Activated CD8-positive, alpha-beta memory T cell treated with anti-CD3 and anti-CD28 coated beads for 4 hours (primary cell): ENCODE measurements at regions not wholly inside any gene's neighbourhood (a gene's known extent, or its start where the extent isn't known, plus 50 kb on each side); places are given as distances from the start of the nearest gene placed in this dataset.

ENCODE experiments used
- DNase-seq, 2 donors: peaks; one replicate each; pipeline ENCODE4 v3.0.0-alpha.2; 2020; ENCODE audit warnings: low read depth in 2 of 2

DNA sequence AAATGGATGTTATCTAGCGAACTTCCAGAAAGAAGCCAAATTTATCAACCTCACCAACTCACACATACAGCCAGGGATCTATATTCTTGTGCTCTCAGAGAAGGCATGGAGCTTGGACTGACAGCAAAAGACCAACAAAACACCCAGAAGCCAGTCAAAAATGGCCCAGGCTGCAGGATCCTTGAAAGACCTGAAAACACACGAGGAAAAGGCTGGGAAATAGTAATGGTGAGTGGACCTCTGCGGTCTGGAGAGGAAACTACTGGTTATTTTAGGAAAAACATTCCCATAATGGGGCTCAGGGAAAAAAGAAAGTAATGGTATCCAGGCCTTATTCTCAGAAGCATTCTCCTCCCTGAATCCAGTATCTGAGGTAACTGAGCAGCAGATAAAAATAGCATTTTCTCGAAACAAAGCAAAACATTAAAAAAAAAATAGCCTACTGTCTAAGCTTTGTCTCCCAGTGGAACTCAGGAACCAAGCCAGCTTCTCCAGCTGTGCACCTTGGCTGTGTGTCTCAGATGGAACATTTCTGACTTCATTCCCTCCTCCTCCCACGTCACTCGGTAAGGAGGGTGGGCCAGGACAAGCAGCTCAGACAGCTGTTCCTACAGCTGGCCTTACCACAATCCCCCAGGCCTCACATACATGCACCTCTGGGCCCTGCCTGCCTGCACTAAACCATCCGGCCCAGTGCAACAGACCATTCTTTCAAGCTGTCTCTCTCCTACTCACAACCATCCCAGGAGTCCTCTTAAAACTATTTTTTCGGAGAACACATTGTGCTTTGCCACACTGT is 249.9 kb downstream of the DAD1 start:
- DNase-seq = no peak

DNA sequence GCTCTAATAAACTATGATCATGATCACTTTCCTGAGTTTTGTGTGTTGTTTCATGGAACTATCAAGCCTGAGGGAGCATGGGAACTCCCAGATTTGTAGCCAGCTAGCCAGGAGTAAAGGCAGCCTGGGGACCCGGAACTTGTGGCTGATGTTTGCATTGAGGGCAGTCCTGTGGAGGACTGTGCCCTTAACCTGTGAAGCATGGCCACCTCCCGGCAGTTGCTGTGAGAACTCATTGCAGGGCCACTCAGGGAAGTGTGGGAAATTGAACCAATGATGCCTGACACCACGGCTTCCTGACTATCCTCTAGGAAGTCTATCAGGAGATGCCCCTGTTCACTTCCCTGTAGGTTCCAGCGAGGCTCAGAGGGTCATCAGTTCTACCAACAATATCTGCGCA is 250.6 kb downstream of the DAD1 start:
- DNase-seq = no peak

- DNase-seq = no peak
Measured at GRCh38 chr14:22337938-22338337, 251.1 kb downstream of the DAD1 start.

DNA sequence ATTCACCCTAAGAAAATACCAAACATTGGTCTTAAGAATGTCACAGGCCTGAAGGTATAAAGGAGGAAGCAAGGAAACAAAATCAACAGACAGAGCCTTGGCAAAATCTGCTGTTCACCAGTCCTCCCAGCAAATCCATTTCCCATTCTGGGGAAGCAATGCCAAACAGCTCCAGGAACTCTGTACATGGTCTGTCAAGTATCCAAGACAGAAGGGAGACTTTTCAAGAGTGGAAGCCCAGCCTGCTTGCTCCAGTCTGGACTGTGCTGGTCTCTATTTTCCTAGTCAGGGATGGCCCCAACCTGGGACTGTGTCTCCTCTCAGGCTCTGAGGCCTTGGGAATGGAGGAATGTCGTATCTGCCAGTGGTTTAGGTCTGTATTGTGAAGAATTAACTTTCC is 251.5 kb downstream of the DAD1 start:
- no peak for DNase-seq

GRCh38 chr14:22336031-22336430 is 253.0 kb downstream of the DAD1 start:
- no peak for DNase-seq

DNA sequence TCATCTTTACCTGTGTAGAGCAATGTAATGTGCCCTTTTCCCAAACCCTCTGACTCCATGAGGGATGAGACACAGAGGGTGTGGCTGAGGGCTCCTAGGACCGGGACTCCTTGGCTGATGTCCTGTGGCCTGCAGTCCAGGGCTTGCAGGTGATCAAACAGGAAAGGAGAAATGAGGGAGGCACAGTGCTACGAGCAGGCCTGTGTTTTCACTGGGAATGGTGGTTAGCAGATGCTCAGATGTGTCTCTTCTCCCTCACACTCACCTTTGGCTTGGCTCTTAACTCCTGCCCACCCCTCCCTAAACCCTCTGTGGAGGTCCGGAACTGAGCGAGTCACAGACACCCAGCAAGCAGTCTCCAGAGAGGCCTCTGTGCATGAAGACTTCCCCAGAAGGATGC is 254.4 kb downstream of the DAD1 start:
- no peak for DNase-seq

- DNase-seq = no peak
Measured at GRCh38 chr14:22334275-22334577, 254.8 kb downstream of the DAD1 start.

DNA sequence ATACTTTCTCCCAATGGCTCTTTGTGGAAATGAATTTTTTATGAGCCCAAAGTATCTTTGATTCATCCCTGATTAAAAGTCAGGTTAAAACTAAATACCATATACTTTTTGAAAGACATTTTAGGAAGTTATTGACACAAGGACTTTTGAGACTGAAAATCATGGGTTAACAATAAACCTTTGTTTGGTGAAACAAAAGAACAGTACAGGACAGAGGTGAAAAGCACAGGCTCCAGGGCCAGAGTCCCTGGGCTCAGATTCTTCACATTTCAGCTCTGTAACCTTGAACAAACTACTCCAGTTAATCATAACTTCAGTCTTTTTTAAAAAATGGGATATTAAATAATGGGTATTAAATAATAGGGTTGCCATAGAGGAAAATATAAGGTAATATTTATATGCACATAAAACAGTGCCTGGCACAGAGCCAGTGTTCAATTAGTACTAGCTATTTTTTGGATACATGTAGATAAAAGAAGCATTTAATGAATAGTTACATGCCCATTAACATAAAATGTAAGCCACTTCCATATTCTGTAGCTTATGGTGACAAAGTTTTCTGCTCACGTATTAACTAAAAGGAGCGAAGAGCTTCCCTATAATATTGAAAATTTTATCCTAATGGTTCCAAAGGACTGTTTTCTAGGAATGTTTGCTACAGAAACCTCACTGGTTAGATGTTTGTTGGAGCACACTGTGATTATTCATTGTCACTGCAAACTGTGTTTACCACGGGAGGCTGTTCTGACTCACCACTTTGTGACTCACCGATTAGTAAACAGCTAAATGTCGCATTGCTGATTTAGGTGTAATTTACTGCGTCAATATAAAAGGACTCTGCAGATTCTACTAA is 255.4 kb downstream of the DAD1 start:
- DNase-seq = no peak

DNA sequence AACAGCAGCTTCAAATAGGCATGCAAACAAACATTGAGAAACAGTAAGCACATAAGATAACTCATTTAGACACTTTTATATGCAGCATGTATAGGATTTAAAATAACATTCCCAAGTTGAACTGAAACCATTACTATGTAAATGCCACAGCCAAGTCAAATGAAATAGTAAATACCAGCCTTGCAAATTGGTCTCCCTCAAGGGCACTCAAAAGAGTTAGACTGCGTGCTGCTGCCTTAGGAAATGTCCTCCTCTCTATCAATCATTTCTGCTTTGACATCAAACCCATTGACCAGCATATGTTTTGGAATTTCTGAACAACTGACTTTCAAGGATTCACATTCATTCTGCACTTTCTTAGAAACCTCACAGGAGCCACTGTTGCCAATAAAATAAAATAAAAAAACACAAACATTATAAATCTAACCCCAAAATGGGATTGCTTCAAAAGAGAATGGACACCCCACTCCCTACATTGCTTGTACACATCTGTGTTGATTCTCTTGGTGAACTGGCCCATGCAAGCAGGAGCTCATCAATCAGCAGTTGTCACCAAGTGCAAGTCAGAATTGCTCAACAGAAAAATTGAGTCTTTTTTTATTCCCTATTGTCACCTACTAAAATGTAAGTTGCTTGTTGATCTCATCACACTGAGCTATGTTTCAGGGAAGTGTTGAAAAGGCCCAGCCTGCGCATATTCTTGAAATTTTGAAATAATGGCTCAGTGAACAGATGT is 256.2 kb downstream of the DAD1 start:
- no peak for DNase-seq

DNA sequence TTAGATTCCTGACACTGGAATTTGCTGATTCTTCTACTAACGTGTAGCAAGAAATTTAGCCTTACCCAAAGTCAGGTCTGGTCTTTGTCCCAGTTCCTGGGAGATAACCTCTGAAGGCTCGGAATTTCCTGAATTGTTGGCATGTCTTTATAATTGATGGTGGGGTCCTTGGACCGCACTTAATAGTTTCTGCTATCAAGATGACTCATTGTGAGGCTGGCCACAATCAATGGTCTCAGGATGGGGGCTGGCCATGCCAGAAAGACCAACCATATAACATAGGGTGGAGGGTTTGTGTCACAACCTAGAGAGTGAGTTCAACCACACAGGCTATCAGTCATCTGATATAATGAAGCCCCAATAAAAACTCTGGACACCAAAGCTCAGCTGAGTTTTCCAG is 259.7 kb downstream of the DAD1 start:
- no peak for DNase-seq

- DNase-seq = no peak
Measured at GRCh38 chr14:22325676-22326400, 263.2 kb downstream of the DAD1 start.

GRCh38 chr14:22320362-22320750 is 268.7 kb downstream of the DAD1 start:
- no peak for DNase-seq

DNA sequence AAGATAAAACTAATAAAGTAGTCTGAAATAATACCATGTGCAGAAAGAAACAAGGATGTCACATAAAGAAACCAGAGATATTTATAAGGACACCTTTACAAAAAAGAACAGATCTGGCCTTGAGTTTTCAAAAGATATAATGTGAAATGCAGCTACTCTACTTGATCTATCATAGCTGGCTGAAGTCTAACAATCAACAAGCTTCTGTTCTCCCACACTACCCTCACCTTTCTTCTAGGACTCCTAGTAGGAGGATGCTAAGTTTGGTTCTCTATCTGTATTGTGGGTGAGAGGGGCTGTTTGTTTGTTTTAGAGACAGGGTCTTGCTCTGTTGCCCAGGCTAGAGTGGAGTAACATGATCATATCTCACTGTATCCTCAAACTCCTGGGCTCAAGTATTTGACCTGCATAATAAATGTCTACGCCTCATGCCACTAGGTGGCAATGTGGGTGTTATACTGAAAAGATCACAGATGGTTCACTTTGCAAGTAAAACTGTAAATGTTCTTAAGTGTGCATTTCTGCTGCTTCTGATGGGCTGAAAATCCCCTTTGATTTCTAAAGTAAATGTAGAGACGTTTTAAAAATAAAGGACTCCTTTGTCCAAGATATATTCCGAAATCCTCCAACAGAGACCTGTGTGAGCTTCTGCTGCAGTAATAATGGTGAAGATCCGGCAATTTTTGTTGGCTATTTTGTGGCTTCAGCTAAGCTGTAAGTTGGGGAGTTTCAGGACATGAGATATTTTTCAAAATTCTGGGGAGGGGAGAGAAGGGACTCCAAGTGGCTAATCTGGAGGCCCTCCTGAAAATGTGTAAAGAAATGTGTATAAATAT is 269.3 kb downstream of the DAD1 start:
- DNase-seq = no peak

GRCh38 chr14:22318951-22319350 is 270.1 kb downstream of the DAD1 start:
- no peak for DNase-seq

DNA sequence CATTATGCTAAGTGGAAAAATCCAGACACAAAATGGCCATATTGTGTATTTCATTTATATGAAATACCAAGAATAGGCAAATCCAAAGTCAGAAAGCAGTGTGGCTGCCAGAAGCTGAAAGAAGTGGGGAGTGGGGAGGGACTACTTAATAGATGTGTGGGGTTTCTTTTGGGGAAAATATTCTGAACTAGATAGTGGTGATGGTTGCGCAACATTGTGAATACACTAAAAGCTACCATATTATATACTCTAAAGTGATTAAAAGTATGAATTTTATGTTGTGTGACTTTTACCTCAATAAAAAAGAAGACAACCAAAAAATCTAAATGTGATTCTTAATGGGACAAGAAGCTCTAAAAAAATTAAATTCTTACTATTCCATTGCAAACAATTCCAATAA is 272.6 kb downstream of the DAD1 start:
- no peak for DNase-seq

- no peak for DNase-seq
Measured at GRCh38 chr14:22315336-22315735, 273.7 kb downstream of the DAD1 start.

DNA sequence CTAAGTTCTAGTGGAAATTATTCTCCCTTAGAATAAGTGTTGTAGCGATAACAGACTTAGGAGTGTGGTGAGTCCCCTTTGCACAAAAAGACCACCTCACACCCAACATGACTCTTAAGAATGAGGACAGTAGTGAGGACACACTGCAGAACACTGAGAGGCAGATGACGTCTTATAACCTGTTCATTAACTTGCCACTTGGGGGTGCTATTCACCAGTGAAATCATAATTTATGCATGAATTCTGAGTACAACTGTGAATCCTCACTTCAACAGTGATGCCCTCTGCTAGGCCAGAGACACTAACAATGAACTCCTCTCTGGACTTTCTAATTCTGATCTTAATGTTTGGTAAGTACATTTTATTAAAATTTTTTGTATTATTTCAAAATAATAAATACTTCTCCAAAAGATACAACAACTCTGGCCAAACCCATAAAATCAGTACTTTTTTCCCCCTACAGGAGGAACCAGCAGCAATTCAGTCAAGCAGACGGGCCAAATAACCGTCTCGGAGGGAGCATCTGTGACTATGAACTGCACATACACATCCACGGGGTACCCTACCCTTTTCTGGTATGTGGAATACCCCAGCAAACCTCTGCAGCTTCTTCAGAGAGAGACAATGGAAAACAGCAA is 274.7 kb downstream of the DAD1 start:
- DNase-seq = no peak

DNA sequence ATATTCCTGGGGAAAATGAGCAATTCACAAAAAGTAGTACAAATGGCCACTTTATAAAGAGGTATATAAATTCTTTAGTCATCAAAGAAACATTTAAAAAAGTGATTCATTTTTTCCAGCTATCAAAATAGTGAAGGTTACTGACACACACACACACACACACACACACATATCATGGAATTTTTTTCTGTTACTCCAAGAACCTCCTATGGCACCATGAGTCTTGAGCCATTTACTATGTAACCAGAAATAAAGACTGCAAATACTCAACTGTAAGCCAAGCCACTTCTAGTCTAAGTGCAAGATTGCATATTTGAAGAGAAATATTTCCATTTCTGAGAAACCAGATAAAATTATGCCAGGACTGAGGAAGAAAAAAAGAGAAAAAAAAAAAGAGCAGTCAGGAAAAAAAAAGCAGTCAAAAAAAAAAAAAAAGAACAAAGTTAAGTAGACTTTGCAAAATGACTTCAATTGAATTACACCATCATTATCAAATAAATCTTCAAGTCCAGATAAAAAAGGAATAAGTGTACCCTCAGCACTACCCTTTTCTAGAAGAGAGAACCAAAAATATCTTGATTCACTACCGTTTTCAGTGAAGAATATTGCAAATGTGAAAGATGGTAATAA is 275.7 kb downstream of the DAD1 start:
- no peak for DNase-seq

DNA sequence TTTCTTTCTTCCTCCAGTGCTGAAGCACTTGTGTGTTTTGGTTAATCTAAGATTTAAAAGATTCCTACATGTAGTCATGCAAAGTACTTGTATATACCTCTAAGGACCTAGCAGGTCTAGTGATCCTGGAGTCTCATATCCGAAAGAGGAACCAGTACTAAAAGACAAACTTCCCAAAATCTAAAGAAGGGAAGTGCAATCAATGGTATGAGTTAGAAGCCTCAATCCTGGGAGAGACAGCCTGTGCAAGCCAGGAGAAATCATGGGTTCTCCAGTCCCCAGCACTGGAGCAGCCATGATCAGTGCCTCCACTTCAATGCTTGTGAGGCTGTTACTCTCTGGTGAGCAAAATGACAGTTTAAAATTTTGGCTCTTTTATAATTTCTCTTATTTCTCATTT is 277.4 kb downstream of the DAD1 start:
- DNase-seq = no peak

- no peak for DNase-seq
Measured at GRCh38 chr14:22305607-22306006, 283.4 kb downstream of the DAD1 start.
